Loucy (cell line): ENCODE measurements at regions not wholly inside any gene's neighbourhood (a gene's known extent, or its start where the extent isn't known, plus 50 kb on each side); places are given as distances from the start of the nearest gene placed in this dataset.

Experiments used
- CTCF ChIP-seq: fragments of 200-600 bp; sonication (generic); conservative IDR thresholded peaks from 2 replicates; pipeline ENCODE4 v1.5.1; 2014; ENCODE audit warnings: mild to moderate bottlenecking, antibody characterized with exemption, low read length
- EZH2phosphoT487 ChIP-seq: fragments of 200-600 bp; IDR thresholded peaks from 2 replicates; pipeline ENCODE4 v1.6.1; 2018; ENCODE audit warnings: antibody characterized with exemption, mild to moderate bottlenecking, moderate library complexity, borderline replicate concordance

DNA sequence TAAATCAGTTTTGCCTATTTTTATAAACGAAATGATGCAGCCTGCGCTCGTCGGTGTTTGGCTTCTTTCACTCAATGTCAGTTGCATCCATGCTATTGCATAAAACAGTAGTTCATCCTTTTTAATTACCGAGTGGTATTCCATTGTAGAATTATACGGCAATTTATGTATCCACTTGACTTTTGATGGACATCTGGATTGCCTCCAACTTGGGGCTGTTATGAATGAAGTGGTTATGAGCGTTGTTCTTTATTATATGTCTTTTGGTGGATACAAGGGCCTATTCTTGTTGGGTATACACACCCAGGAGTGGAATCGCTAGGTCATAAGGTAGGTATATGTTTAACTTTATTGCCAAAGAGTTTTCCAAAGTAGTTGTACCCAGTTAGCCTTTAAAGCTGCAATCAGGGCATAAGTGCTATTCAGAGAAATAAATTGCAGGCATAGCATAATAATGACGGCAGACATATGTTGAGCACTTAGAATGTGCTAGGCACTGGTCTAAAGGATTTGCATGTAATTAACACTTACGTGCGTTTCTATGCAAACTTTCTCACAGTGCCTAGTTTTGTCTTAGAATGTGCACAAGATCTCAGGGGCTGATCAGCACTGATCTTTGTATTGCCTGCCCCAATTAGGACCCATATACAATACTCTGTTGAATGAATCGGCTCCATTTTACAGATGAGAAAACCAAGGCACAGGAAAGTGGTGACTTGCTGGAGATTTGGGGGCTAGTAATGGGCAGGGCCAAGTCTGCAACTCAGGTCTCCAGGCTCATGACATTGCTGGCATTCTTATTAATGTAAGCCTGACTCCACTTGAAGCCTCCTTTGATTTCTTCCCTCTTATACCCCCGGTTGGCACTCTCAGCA lies 407.0 kb downstream of the BCOR start:
- TF ChIP-seq CTCF (no peak), EZH2phosphoT487 (no peak)
